Heart left ventricle (tissue), 16 donors: ENCODE measurements at regions not wholly inside any gene's neighbourhood (a gene's known extent, or its start where the extent isn't known, plus 50 kb on each side); places are given as distances from the start of the nearest gene placed in this dataset.

Experiments
- ATAC-seq, 4 donors: fragments of 200-7000 bp; cut with Tn5 transposase; one replicate each; pipeline ENCODE4 v1.9.1; 2020 to 2022; ENCODE audit warnings: moderate library complexity in 4 of 4, mild to moderate bottlenecking in 3 of 4, moderate number of reproducible peaks in 1 of 4
- DNase-seq, 5 donors: peaks; one replicate each; pipeline ENCODE4 v3.0.0-alpha.2; 2020
- H3K27ac ChIP-seq, 12 donors: fragments of 200-600 bp; sonication (generic) in 4 of 12; one replicate each; pipeline versions ENCODE4 v1.5.0 to v1.8.0; 2016 to 2022; ENCODE audit warnings: mild to moderate bottlenecking in 2 of 12
- H3K27me3 ChIP-seq, 9 donors: fragments of 200-600 bp; sonication (generic) in 2 of 9; one replicate each; pipeline versions ENCODE4 v1.5.1 to v1.8.0; 2016 to 2022; ENCODE audit warnings: mild to moderate bottlenecking in 3 of 9
- H3K36me3 ChIP-seq, 9 donors: fragments of 200-600 bp; sonication (generic) in 2 of 9; one replicate each; pipeline versions ENCODE4 v1.5.0 to v1.8.0; 2018 to 2022; ENCODE audit warnings: mild to moderate bottlenecking in 2 of 9
- H3K4me1 ChIP-seq, 12 donors: fragments of 200-600 bp; sonication (generic) in 4 of 12; one replicate each; pipeline versions ENCODE4 v1.5.0 to v1.8.0; 2016 to 2022; ENCODE audit warnings: mild to moderate bottlenecking in 3 of 12
- H3K4me3 ChIP-seq, 12 donors: fragments of 200-600 bp; sonication (generic) in 4 of 12; one replicate each; pipeline versions ENCODE4 v1.5.0 to v1.8.0; 2017 to 2022; ENCODE audit warnings: mild to moderate bottlenecking in 9 of 12, moderate library complexity in 4 of 12
- H3K9me3 ChIP-seq, 12 donors: fragments of 200-600 bp; sonication (generic) in 4 of 12; one replicate each; pipeline versions ENCODE4 v1.5.0 to v1.8.0; 2016 to 2022; ENCODE audit warnings: mild to moderate bottlenecking in 1 of 12
- POLR2A ChIP-seq, 2 donors: fragments of 450-650 bp; IDR thresholded peaks; one replicate each; pipeline ENCODE4 v1.6.1; 2017; ENCODE audit warnings: antibody characterized with exemption in 2 of 2, mild to moderate bottlenecking in 2 of 2, moderate library complexity in 2 of 2
- WGBS, 4 donors: extraction: QIAGEN DNeasy Blood & Tissue Kit in 2 of 4; methylation state at CpG; one replicate each; pipeline versions ENCODE4 v1.1.5 to v1.1.7; 2013 to 2018; 5-methylcytosine and 5-hydroxymethylcytosine counted together
- intact Hi-C, 10 donors: fragments of 100-400 bp; cut with DNase I; formaldehyde crosslinking; loops; one replicate each; pipeline versions ENCODE4 v1.11.1 to v1.14.2; 2022
- TF ChIP-seq, protein P1 (sequence below), 12 donors: fragments of 200-600 bp; sonication (generic) in 4 of 12; IDR thresholded peaks; one replicate each; pipeline versions ENCODE4 v1.5.0 to v1.8.0; 2018 to 2022; ENCODE audit warnings: antibody characterized with exemption in 12 of 12, mild to moderate bottlenecking in 5 of 12
- donor health status: ischemic (EF 13 %, LVEDD 7.1; RV severe dilation, severe dysfunction).
- donor health status: healthy with polysubstance abuse.
- donor health status: DM: no; HTN: yes; CAD: no.
- donor health status: DM: no; HTN: no; CAD: no.
- donor health status: ischemic (EF 25% LVEDD 6.9; RV normal size, moderate dysfunction).
- donor health status: ischemic (EF 25% LVEDD 5.7; RV mildly dilated, moderate dysfunction).
- donor health status: healthy.
- donor health status: DM: yes; HTN: yes; CAD: no.
- donor health status: ischemic (EF 35%, LVEDD 5.7; RV mildly dilated, moderate dysfunction).
- donor health status: nonischemic (EF 11% LVEDD 7.7; RV severe dilation, severe dysfunction).
- donor health status: DM: yes; HTN: yes; CAD: no.
- donor health status: PGD.
- donor health status: ischemic (EF 29% LVEDD 5.4; RV normal size, mild dysfunction).
- donor health status: nonischemic (EF 23%, LVEDD 6.1; RV moderate dilation, normal function).

GRCh38 chr12:77345336-77345735 is 280.0 kb upstream of the E2F7 start:
- peaks cover 0 to 54% (median 18%) of the 10 kb centered on the region in 12 donors for H3K4me1 ChIP-seq
- H3K36me3 ChIP-seq: no peaks in the 10 kb centered on the region
- no peaks in the 10 kb centered on the region for H3K27me3 ChIP-seq
- intact Hi-C loops: no loop called here
- 34 to 42% (median 37%) methylated on average over 1 of the region's 1 CpG for WGBS, 4 donors
- ATAC-seq: peak; percentile 75 to 86 (median 83)
- no peak for DNase-seq
- TF ChIP-seq POLR2A (IDR thresholded peaks at IDR 0.05): no peak
- TF ChIP-seq, protein P1, sequence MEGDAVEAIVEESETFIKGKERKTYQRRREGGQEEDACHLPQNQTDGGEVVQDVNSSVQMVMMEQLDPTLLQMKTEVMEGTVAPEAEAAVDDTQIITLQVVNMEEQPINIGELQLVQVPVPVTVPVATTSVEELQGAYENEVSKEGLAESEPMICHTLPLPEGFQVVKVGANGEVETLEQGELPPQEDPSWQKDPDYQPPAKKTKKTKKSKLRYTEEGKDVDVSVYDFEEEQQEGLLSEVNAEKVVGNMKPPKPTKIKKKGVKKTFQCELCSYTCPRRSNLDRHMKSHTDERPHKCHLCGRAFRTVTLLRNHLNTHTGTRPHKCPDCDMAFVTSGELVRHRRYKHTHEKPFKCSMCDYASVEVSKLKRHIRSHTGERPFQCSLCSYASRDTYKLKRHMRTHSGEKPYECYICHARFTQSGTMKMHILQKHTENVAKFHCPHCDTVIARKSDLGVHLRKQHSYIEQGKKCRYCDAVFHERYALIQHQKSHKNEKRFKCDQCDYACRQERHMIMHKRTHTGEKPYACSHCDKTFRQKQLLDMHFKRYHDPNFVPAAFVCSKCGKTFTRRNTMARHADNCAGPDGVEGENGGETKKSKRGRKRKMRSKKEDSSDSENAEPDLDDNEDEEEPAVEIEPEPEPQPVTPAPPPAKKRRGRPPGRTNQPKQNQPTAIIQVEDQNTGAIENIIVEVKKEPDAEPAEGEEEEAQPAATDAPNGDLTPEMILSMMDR (IDR thresholded peaks at IDR 0.05): no peak
- H3K4me3 ChIP-seq: no peak overlapping the region
- H3K9me3 ChIP-seq: no peaks in the 10 kb centered on the region
- H3K27ac ChIP-seq: peak overlapping the region in 9 of 12 donors; percentile 4 to 68 (median 29)

DNA sequence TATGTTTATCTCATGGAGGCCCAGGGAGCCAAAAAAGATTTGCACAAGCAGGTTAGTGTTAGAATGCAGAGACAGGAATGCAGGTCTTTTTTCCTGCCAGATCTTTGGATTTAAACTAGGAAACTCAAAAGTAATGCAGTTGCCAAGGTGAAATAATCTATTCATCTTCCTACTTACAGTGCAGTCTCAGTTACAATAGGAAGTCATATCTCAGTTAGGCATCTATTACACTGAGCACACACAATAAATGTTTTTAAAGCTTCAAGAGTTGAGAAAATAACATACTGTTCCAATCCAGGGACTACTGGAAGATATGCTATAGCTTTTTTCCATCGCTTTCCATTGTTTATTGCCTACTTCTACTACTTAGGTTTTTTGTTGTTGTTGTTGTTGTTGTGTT is 279.3 kb upstream of the E2F7 start:
- no peaks in the 10 kb centered on the region for H3K27me3 ChIP-seq
- TF ChIP-seq POLR2A (IDR thresholded peaks at IDR 0.05): no peak
- TF ChIP-seq, protein P1 (IDR thresholded peaks at IDR 0.05): no peak
- ATAC-seq (peak in 1 of 4 donors; percentile 18), DNase-seq (no peak)
- WGBS, 4 donors: 35 to 70% (median 67%) methylated on average over 1 of the region's 1 CpG
- H3K9me3 ChIP-seq: no peaks in the 10 kb centered on the region
- no peak overlapping the region for H3K4me3 ChIP-seq
- H3K27ac ChIP-seq: peak overlapping the region in 5 of 12 donors; percentile 4 to 61 (median 28)
- H3K36me3 ChIP-seq: no peaks in the 10 kb centered on the region
- peaks cover 0 to 61% (median 18%) of the 10 kb centered on the region in 12 donors for H3K4me1 ChIP-seq
- intact Hi-C loops: no loop called here

DNA sequence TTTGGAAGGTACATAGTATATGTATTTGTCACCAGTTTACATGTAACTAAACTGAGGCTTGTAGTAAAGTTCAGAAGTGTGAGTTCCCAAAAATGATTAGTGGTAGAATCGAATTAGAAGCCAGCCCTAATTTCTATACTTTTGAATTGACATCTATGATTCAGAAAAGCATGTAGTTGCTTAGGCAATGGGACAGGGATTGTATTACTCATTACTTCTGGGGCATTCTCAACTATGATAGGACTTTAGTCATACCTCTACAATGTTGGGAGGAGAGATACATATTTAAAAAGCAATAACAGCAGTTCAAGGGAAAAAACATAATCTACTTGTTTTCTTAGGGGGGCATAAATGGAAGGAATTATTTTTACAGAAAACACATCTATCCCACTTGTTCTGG is 277.9 kb upstream of the E2F7 start:
- TF ChIP-seq, protein P1 (IDR thresholded peaks at IDR 0.05): no peak
- no peak for TF ChIP-seq POLR2A (IDR thresholded peaks at IDR 0.05)
- no peaks in the 10 kb centered on the region for H3K9me3 ChIP-seq
- peaks cover 0 to 61% (median 18%) of the 10 kb centered on the region in 12 donors for H3K4me1 ChIP-seq
- ATAC-seq (no peak), DNase-seq (no peak)
- intact Hi-C loops: no loop called here
- H3K36me3 ChIP-seq: no peaks in the 10 kb centered on the region
- 84 to 92% (median 86%) methylated on average over 1 of the region's 1 CpG for WGBS, 4 donors
- H3K27me3 ChIP-seq: no peaks in the 10 kb centered on the region
- H3K27ac ChIP-seq: no peak overlapping the region
- no peak overlapping the region for H3K4me3 ChIP-seq

DNA sequence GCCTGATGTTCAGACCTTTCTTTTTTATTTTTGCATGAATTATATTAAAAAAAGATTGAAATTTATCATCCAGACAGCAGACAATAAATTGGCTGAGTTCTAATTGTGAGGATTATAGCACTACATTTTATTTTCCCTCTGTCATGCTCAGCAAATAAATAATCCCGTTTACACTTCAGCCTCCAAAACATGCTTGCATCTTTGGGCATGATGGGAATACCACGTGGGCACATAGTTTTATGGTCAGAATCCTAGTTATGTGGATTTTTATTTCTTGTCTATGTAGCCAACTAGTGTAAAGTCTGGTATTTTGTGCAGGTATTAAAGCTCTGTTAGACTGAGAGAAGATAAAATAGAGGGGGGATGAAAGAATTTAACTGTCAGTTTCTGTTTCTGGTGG is 276.9 kb upstream of the E2F7 start:
- Histone ChIP-seq H3K4me1 (peaks cover 0 to 58% (median 18%) of the 10 kb centered on the region in 12 donors), H3K27me3 (no peaks in the 10 kb centered on the region), H3K9me3 (no peaks in the 10 kb centered on the region), H3K27ac (no peak overlapping the region), H3K4me3 (no peak overlapping the region), H3K36me3 (no peaks in the 10 kb centered on the region)
- DNase-seq (no peak), ATAC-seq (no peak)
- 50 to 58% (median 52%) methylated on average over 2 of the region's 2 CpGs for WGBS, 4 donors
- TF ChIP-seq, protein P1 (IDR thresholded peaks at IDR 0.05): no peak
- TF ChIP-seq POLR2A (IDR thresholded peaks at IDR 0.05): no peak
- intact Hi-C loops: no loop called here
